HepG2 (cell line): ENCODE measurements at regions not wholly inside any gene's neighbourhood (a gene's known extent, or its start where the extent isn't known, plus 50 kb on each side); places are given as distances from the start of the nearest gene placed in this dataset.

Source experiments
- ATAC-seq: fragments of 200-7000 bp; cut with Tn5 transposase; 3 replicates; pipeline ENCODE4 v1.9.1; 2020; ENCODE audit warnings: mild to moderate bottlenecking, moderate library complexity
- BruUV-seq: library from RNA; stranded (reverse); fragments of 400-500 nt; replicated peaks from 2 replicates; lab custom pipeline; 2021; lab: Mats Ljungman, UMichigan
- CTCF ChIA-PET: fragments of 300-600 bp; formaldehyde crosslinking; extraction: SDS; loops from one replicate; lab custom pipeline; 2021; ENCODE audit warnings: low total read pairs, inconsistent platforms, low intra/inter-chr PET ratio; lab: Yijun Ruan, JAX
- POLR2A ChIA-PET: fragments of 350-600 bp; sonication (Branson Sonifier 250); formaldehyde crosslinking; loops from one replicate; lab custom pipeline; 2020; ENCODE audit warnings: antibody characterized with exemption, inconsistent platforms; lab: Yijun Ruan, JAX
- DNase-seq: peaks from one replicate; pipeline ENCODE4 v3.0.0-alpha.2; 2015; ENCODE audit warnings: low spot score
- FAIRE-seq: peaks from 3 replicates; lab custom pipeline; 2011; peaks lifted over from hg19 to GRCh38; lab: Jason Lieb, UNC
- H2AFZ ChIP-seq: one replicate; pipeline ENCODE4 v1.6.1; 2011; ENCODE audit warnings: low read length, inconsistent platforms
- H3K27ac ChIP-seq: fragments of 300-600 bp; 3 replicates; pipeline ENCODE4 v1.8.0; 2011; ENCODE audit warnings: mixed run types, mild to moderate bottlenecking, mixed read lengths, low read length, inconsistent platforms; ENCODE audit not compliant: insufficient read depth; ENCODE audit errors: extremely low read length
- H3K27me3 ChIP-seq, 2 experiments: fragments of 200-600 bp in 1 of 2; 2 replicates in 1 of 2; 3 replicates in 1 of 2; pipeline versions ENCODE4 v1.6.0 to v1.8.0; 2011; ENCODE audit warnings: low read length in 2 of 2, mild to moderate bottlenecking in 2 of 2, moderate library complexity in 2 of 2, inconsistent platforms in 1 of 2; ENCODE audit not compliant: insufficient read depth in 2 of 2, control insufficient read depth in 1 of 2
- H3K36me3 ChIP-seq, 2 experiments: fragments of 200-600 bp in 1 of 2; replicated peaks in 1 of 2; 2 replicates in 1 of 2; 3 replicates in 1 of 2; pipeline versions ENCODE4 v1.5.1 to v1.8.0; 2011; ENCODE audit warnings: low read length in 2 of 2, inconsistent platforms in 1 of 2; ENCODE audit not compliant: insufficient read depth in 2 of 2, control insufficient read depth in 1 of 2
- H3K4me1 ChIP-seq: 2 replicates; pipeline ENCODE4 v1.5.1; 2012; ENCODE audit warnings: low read length, inconsistent platforms; ENCODE audit not compliant: insufficient read depth
- H3K4me2 ChIP-seq: 2 replicates; pipeline ENCODE4 v1.6.0; 2011; ENCODE audit warnings: low read depth, low read length, inconsistent platforms
- H3K4me3 ChIP-seq, 3 experiments: fragments of 200-600 bp in 1 of 3; sonication (generic), shearing (Covaris generic) in 1 of 3; replicated peaks in 1 of 3; 2 replicates each; pipeline ENCODE4 v1.5.1; 2011 to 2016; ENCODE audit warnings: low read length in 3 of 3, inconsistent platforms in 2 of 3, low read depth in 2 of 3, mild to moderate bottlenecking in 2 of 3, control low read depth in 1 of 3, mixed read lengths in 1 of 3; ENCODE audit not compliant: insufficient read depth in 1 of 3
- H3K79me2 ChIP-seq: one replicate; pipeline ENCODE4 v1.6.1; 2011; ENCODE audit warnings: low read length, inconsistent platforms; ENCODE audit not compliant: insufficient read depth
- H3K9ac ChIP-seq: 2 replicates; pipeline ENCODE4 v1.6.0; 2011; ENCODE audit warnings: mild to moderate bottlenecking, low read depth, low read length, inconsistent platforms; ENCODE audit not compliant: insufficient read depth
- H3K9me3 ChIP-seq: 2 replicates; pipeline ENCODE4 v1.5.1; 2012; ENCODE audit warnings: mild to moderate bottlenecking, low read length
- H4K20me1 ChIP-seq: 2 replicates; pipeline ENCODE4 v1.6.0; 2011; ENCODE audit warnings: inconsistent platforms, mild to moderate bottlenecking, low read length, moderate library complexity; ENCODE audit not compliant: insufficient read depth
- GABPB1 ChIP-seq: IDR thresholded peaks from 2 replicates; pipeline ENCODE4 v1.6.1; 2016; ENCODE audit warnings: mild to moderate bottlenecking, missing genetic modification reagents, moderate library complexity, missing compliant biosample characterization
- HCFC1 ChIP-seq: fragments of 150-350 bp; IDR thresholded peaks from 2 replicates; pipeline ENCODE4 v1.6.1; 2014; ENCODE audit warnings: low read depth, low read length
- HNRNPK ChIP-seq: fragments of 200-400 bp; formaldehyde crosslinking; IDR thresholded peaks from 2 replicates; pipeline ENCODE4 v1.6.1; 2018; ENCODE audit warnings: low read length, low read depth, moderate library complexity, mild to moderate bottlenecking; ENCODE audit not compliant: poor library complexity, severe bottlenecking
- MED13 ChIP-seq: sonication (generic); formaldehyde crosslinking; IDR thresholded peaks from 2 replicates; pipeline ENCODE4 v1.5.0; 2020; ENCODE audit warnings: missing genetic modification reagents
- MNT ChIP-seq: fragments of 450-650 bp; IDR thresholded peaks from 2 replicates; pipeline ENCODE4 v1.6.1; 2016
- NFYC ChIP-seq: IDR thresholded peaks from 2 replicates; pipeline ENCODE4 v1.6.1; 2016; ENCODE audit warnings: missing genetic modification reagents, missing compliant biosample characterization
- PTBP1 ChIP-seq: fragments of 200-400 bp; formaldehyde crosslinking; IDR thresholded peaks from 2 replicates; pipeline ENCODE4 v1.6.1; 2018; ENCODE audit warnings: low read length, low read depth; ENCODE audit not compliant: poor library complexity, severe bottlenecking
- RCOR2 ChIP-seq: IDR thresholded peaks from 2 replicates; pipeline ENCODE4 v1.6.1; 2016; ENCODE audit warnings: missing biosample characterization, missing genetic modification reagents
- SMAD1 ChIP-seq: sonication (generic); formaldehyde crosslinking; IDR thresholded peaks from 2 replicates; pipeline ENCODE4 v1.4.0; 2020; ENCODE audit warnings: missing genetic modification reagents, low read depth, mild to moderate bottlenecking, borderline replicate concordance
- SYNCRIP ChIP-seq: fragments of 200-400 bp; formaldehyde crosslinking; IDR thresholded peaks from 2 replicates; pipeline ENCODE4 v1.6.1; 2018; ENCODE audit warnings: mild to moderate bottlenecking, low read depth, low read length; ENCODE audit not compliant: insufficient read depth
- ZFY ChIP-seq: sonication (generic); formaldehyde crosslinking; IDR thresholded peaks from 2 replicates; pipeline ENCODE4 v1.4.0; 2020; ENCODE audit warnings: missing genetic modification reagents
- ZNF142 ChIP-seq: sonication (generic); formaldehyde crosslinking; IDR thresholded peaks from 2 replicates; pipeline ENCODE4 v1.4.0; 2020; ENCODE audit warnings: missing genetic modification reagents
- ZNF652 ChIP-seq: IDR thresholded peaks from 2 replicates; pipeline ENCODE4 v1.6.1; 2016; ENCODE audit warnings: low read depth, borderline replicate concordance
- ZNF687 ChIP-seq: sonication (generic); formaldehyde crosslinking; IDR thresholded peaks from 2 replicates; pipeline ENCODE4 v1.5.1; 2020; ENCODE audit warnings: mild to moderate bottlenecking, missing genetic modification reagents, moderate library complexity
- WGBS: methylation state at CpG from one replicate; pipeline ENCODE4 v1.1.6; 2017; ENCODE audit warnings: low lambda C conversion rate; 5-methylcytosine and 5-hydroxymethylcytosine counted together
- in situ Hi-C: cut with HindIII; loops from 2 replicates; pipeline ENCODE4 v1.10.0; 2017; ENCODE audit warnings: low pct_unique_long_range_greater_than_20kb; ENCODE audit not compliant: extremely low pct_ligation_motif_present
- intact Hi-C: fragments of 100-400 bp; cut with micrococcal nuclease; formaldehyde crosslinking; loops from one replicate; pipeline ENCODE4 v1.10.0; 2022; ENCODE audit not compliant: unreplicated experiment

GRCh38 chr4:85127653-85128052 is 161.2 kb upstream of the WDFY3 start:
- Histone ChIP-seq H3K27me3 (no peaks in the 10 kb centered on the region), H3K27ac (no peak overlapping the region), H4K20me1 (no peaks in the 10 kb centered on the region), H3K9ac (no peak overlapping the region), H3K4me1 (0 out of 2 replicates have a peak, but pooled peaks cover 10% of the 10 kb centered on the region), H3K4me3 (no peak overlapping the region), H2AFZ (no peak overlapping the region), H3K79me2 (no peaks in the 10 kb centered on the region), H3K9me3 (0 out of 2 replicates have a peak, but pooled peaks cover 8% of the 10 kb centered on the region), H3K4me2 (no peak overlapping the region), H3K36me3 (no peaks in the 10 kb centered on the region)
- BruUV-seq: no TSS peak
- in situ Hi-C loops (loop anchor here (25.0 kb wide), 1 partner anchor 610 kb away; no protein-coding TSS in a partner anchor), intact Hi-C loops (no loop called here)
- ChIA-PET CTCF (interaction anchor here (1.2 kb wide), 1 partner anchor 243 kb away, joined by 3 read pairs; no protein-coding TSS in a partner anchor), POLR2A (no interaction called here)
- WGBS: 31% methylated on average over 10 of the region's 10 CpGs
- peak; percentile 99 for ATAC-seq
- peak; percentile 34 for DNase-seq
- no peak for FAIRE-seq
- TF ChIP-seq ZFY (CRISPR knock-in tag) (peak; percentile 46; the same call in 1 of the 2 replicates), NFYC (CRISPR knock-in tag) (0 out of 2 replicates have a peak, but pooled peaks have one; percentile 15), SMAD1 (CRISPR knock-in tag) (no peak), PTBP1 (peak; percentile 46), MED13 (CRISPR knock-in tag) (no peak), ZNF687 (CRISPR knock-in tag) (peak; percentile 23), HCFC1 (no peak), SYNCRIP (no peak), MNT (peak; percentile 58), ZNF652 (CRISPR knock-in tag) (0 out of 2 replicates have a peak, but pooled peaks have one; percentile 46), HNRNPK (no peak), GABPB1 (peak; percentile 32; the same call in 1 of the 2 replicates), ZNF142 (CRISPR knock-in tag) (no peak), RCOR2 (CRISPR knock-in tag) (no peak)
